ENCODE measurements at regions not wholly inside any gene's neighbourhood (a gene's known extent, or its start where the extent isn't known, plus 50 kb on each side); places are given as distances from the start of the nearest gene placed in this dataset.

GRCh38 chr5:56480078-56480704 lies 247.1 kb upstream of the ANKRD55 start:
- no peaks in the 10 kb centered on the region for H3F3A ChIP-seq (ENCODE audit: low read depth)
- H3K9me3 ChIP-seq (ENCODE audit: insufficient read depth, low read depth, low read length), result no peaks in the 10 kb centered on the region
- peak overlapping the region; percentile 60 for H3K4me2 ChIP-seq (ENCODE audit: low read depth, low read length, poor library complexity, severe bottlenecking)
- H3K79me2 ChIP-seq (ENCODE audit: insufficient read depth, low read length), result no peaks in the 10 kb centered on the region
- H3K4me3 ChIP-seq (ENCODE audit: low read length, poor library complexity, severe bottlenecking), result peak overlapping the region; percentile 66
- H3K9ac ChIP-seq (ENCODE audit: low read depth, low read length, poor library complexity, severe bottlenecking), result no peak overlapping the region
- H3K27me3 ChIP-seq (ENCODE audit: insufficient read depth, low read length, poor library complexity, severe bottlenecking), result no peaks in the 10 kb centered on the region
- no peaks in the 10 kb centered on the region for H3K4me1 ChIP-seq (ENCODE audit: insufficient read depth, low read length, poor library complexity, severe bottlenecking)
- H2AFZ ChIP-seq (ENCODE audit: low read length), result peak overlapping the region; percentile 84
- no peaks in the 10 kb centered on the region for H3K9me2 ChIP-seq (replicated peaks; ENCODE audit: low read depth, low read length)
- H3K36me3 ChIP-seq (ENCODE audit: insufficient read depth, low read length), result no peaks in the 10 kb centered on the region
- H4K20me1 ChIP-seq (ENCODE audit: insufficient read depth, low read length, poor library complexity, severe bottlenecking), result no peaks in the 10 kb centered on the region
- TF ChIP-seq CTCF (conservative IDR thresholded peaks at IDR 0.05; ENCODE audit: low read length), result no peak
- TF ChIP-seq EZH2phosphoT487 (IDR thresholded peaks at IDR 0.05; ENCODE audit: borderline replicate concordance), result no peak

- no peaks in the 10 kb centered on the region for H3K4me1 ChIP-seq (ENCODE audit: insufficient read depth, low read length, poor library complexity, severe bottlenecking)
- peak overlapping the region; percentile 60 for H3K4me2 ChIP-seq (ENCODE audit: low read depth, low read length, poor library complexity, severe bottlenecking)
- no peaks in the 10 kb centered on the region for H3K9me2 ChIP-seq (replicated peaks; ENCODE audit: low read depth, low read length)
- no peaks in the 10 kb centered on the region for H3K9me3 ChIP-seq (ENCODE audit: insufficient read depth, low read depth, low read length)
- H3K27me3 ChIP-seq (ENCODE audit: insufficient read depth, low read length, poor library complexity, severe bottlenecking), result no peaks in the 10 kb centered on the region
- no peak overlapping the region for H3K4me3 ChIP-seq (ENCODE audit: low read length, poor library complexity, severe bottlenecking)
- no peak overlapping the region for H3K9ac ChIP-seq (ENCODE audit: low read depth, low read length, poor library complexity, severe bottlenecking)
- H3F3A ChIP-seq (ENCODE audit: low read depth), result no peaks in the 10 kb centered on the region
- H3K79me2 ChIP-seq (ENCODE audit: insufficient read depth, low read length), result no peaks in the 10 kb centered on the region
- TF ChIP-seq EZH2phosphoT487 (IDR thresholded peaks at IDR 0.05; ENCODE audit: borderline replicate concordance) (no peak), CTCF (conservative IDR thresholded peaks at IDR 0.05; ENCODE audit: low read length) (no peak)
- H2AFZ ChIP-seq (ENCODE audit: low read length), result peak overlapping the region; percentile 84; the same call in 1 of the 2 replicates
- H4K20me1 ChIP-seq (ENCODE audit: insufficient read depth, low read length, poor library complexity, severe bottlenecking), result no peaks in the 10 kb centered on the region
- H3K36me3 ChIP-seq (ENCODE audit: insufficient read depth, low read length), result no peaks in the 10 kb centered on the region
Measured at GRCh38 chr5:56479696-56480077, 246.6 kb upstream of the ANKRD55 start.

DNA sequence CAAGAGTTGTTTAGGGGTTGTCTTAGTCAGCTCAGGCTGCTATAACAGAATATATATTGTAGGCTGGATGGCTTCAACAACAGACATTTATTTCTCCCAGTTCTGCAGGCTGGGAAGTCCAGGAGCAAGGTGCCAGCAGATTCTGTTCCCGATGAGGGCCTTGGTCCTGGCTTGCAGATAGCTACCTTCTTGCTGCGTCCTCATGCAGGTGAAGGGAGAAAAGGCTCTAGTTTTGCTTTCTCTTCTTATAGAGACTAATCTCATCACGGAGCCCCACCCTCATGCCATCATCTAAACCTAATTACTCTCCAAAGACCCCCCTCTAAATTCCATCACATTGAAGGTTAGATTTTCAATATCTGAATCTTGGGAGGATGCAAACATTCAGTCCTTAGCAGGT lies 246.0 kb upstream of the ANKRD55 start:
- H3K36me3 ChIP-seq (ENCODE audit: insufficient read depth, low read length), result no peaks in the 10 kb centered on the region
- no peaks in the 10 kb centered on the region for H3K27me3 ChIP-seq (ENCODE audit: insufficient read depth, low read length, poor library complexity, severe bottlenecking)
- H3F3A ChIP-seq (ENCODE audit: low read depth), result no peaks in the 10 kb centered on the region
- no peak overlapping the region for H3K9ac ChIP-seq (ENCODE audit: low read depth, low read length, poor library complexity, severe bottlenecking)
- H3K4me2 ChIP-seq (ENCODE audit: low read depth, low read length, poor library complexity, severe bottlenecking), result no peak overlapping the region
- H3K4me3 ChIP-seq (ENCODE audit: low read length, poor library complexity, severe bottlenecking), result no peak overlapping the region
- no peaks in the 10 kb centered on the region for H3K9me2 ChIP-seq (replicated peaks; ENCODE audit: low read depth, low read length)
- no peaks in the 10 kb centered on the region for H4K20me1 ChIP-seq (ENCODE audit: insufficient read depth, low read length, poor library complexity, severe bottlenecking)
- no peak for TF ChIP-seq EZH2phosphoT487 (IDR thresholded peaks at IDR 0.05; ENCODE audit: borderline replicate concordance)
- TF ChIP-seq CTCF (conservative IDR thresholded peaks at IDR 0.05; ENCODE audit: low read length), result no peak
- no peaks in the 10 kb centered on the region for H3K9me3 ChIP-seq (ENCODE audit: insufficient read depth, low read depth, low read length)
- H2AFZ ChIP-seq (ENCODE audit: low read length), result no peak overlapping the region
- H3K79me2 ChIP-seq (ENCODE audit: insufficient read depth, low read length), result no peaks in the 10 kb centered on the region
- no peaks in the 10 kb centered on the region for H3K4me1 ChIP-seq (ENCODE audit: insufficient read depth, low read length, poor library complexity, severe bottlenecking)

Measured in Loucy (cell line).